ENCODE measurements at regions not wholly inside any gene's neighbourhood (a gene's known extent, or its start where the extent isn't known, plus 50 kb on each side); places are given as distances from the start of the nearest gene placed in this dataset.

GRCh38 chr5:3929799-3930198 lies 334.2 kb downstream of the IRX1 start:
- TF ChIP-seq POLR2A (IDR thresholded peaks at IDR 0.05): no peak
- TF ChIP-seq CTCF (IDR thresholded peaks at IDR 0.05): no peak

All from Peyer's patch (tissue), 4 donors.